K562 (cell line): ENCODE measurements at regions not wholly inside any gene's neighbourhood (a gene's known extent, or its start where the extent isn't known, plus 50 kb on each side); places are given as distances from the start of the nearest gene placed in this dataset.

Source experiments
- ATAC-seq: fragments of 200-7000 bp; cut with Tn5 transposase; 3 replicates; pipeline ENCODE4 v1.9.1; 2020; ENCODE audit warnings: moderate library complexity
- BruUV-seq: library from RNA; stranded (reverse); fragments of 400-500 nt; replicated peaks from 2 replicates; lab custom pipeline; 2021; lab: Mats Ljungman, UMichigan
- CTCF ChIA-PET: fragments of 300-600 bp; formaldehyde crosslinking; extraction: SDS; loops from one replicate; lab custom pipeline; 2021; ENCODE audit warnings: low intra/inter-chr PET ratio; lab: Yijun Ruan, JAX
- POLR2A ChIA-PET: fragments of 300-600, 350-650 bp; sonication (Branson Sonifier 250); formaldehyde crosslinking; extraction: SDS; loops from one replicate; lab custom pipeline; 2021; ENCODE audit warnings: antibody characterized with exemption, inconsistent platforms; lab: Yijun Ruan, JAX
- DNase-seq, 4 experiments: peaks; one replicate each; pipeline versions ENCODE4 v3.0.0 to v3.0.0-alpha.2; 2011 to 2018; ENCODE audit warnings: low spot score in 3 of 4, mixed read lengths in 3 of 4; ENCODE audit errors: extremely low read depth in 1 of 4
- FAIRE-seq: peaks from 2 replicates; lab custom pipeline; 2011; peaks lifted over from hg19 to GRCh38; lab: Jason Lieb, UNC
- H2AFZ ChIP-seq: 2 replicates; pipeline ENCODE4 v1.6.0; 2011; ENCODE audit warnings: low read depth, low read length, control low read depth, inconsistent platforms
- H3K27ac ChIP-seq: fragments of 200-600 bp; 3 replicates; pipeline ENCODE4 v1.8.0; 2011; ENCODE audit warnings: low read depth, mild to moderate bottlenecking, control low read depth, inconsistent platforms, low read length, moderate library complexity, mixed read lengths; ENCODE audit errors: extremely low read depth
- H3K27me3 ChIP-seq, 2 experiments: fragments of 300-600 bp in 1 of 2; 2 replicates in 1 of 2; 3 replicates in 1 of 2; pipeline versions ENCODE4 v1.6.0 to v1.8.0; 2011; ENCODE audit warnings: inconsistent platforms in 2 of 2, low read length in 2 of 2, mild to moderate bottlenecking in 1 of 2, mixed read lengths in 1 of 2, moderate library complexity in 1 of 2; ENCODE audit not compliant: control insufficient read depth in 2 of 2, insufficient read depth in 2 of 2
- H3K36me3 ChIP-seq: fragments of 300-600 bp; 3 replicates; pipeline ENCODE4 v1.8.0; 2011; ENCODE audit warnings: mild to moderate bottlenecking, low read length, inconsistent platforms; ENCODE audit not compliant: control insufficient read depth, insufficient read depth
- H3K4me1 ChIP-seq, 2 experiments: fragments of 200-600 bp in 1 of 2; replicated peaks in 1 of 2; 2 replicates in 1 of 2; 3 replicates in 1 of 2; pipeline versions ENCODE4 v1.5.1 to v1.8.0; 2011; ENCODE audit warnings: inconsistent platforms in 2 of 2, low read length in 2 of 2, mild to moderate bottlenecking in 1 of 2, mixed read lengths in 1 of 2, moderate library complexity in 1 of 2; ENCODE audit not compliant: control insufficient read depth in 2 of 2, insufficient read depth in 2 of 2
- H3K4me2 ChIP-seq: 2 replicates; pipeline ENCODE4 v1.6.1; 2011; ENCODE audit warnings: low read length, control low read depth, inconsistent platforms, mixed read lengths; ENCODE audit not compliant: insufficient read depth
- H3K4me3 ChIP-seq: fragments of 200-600 bp; sonication (generic), shearing (Covaris generic); 2 replicates; pipeline ENCODE4 v1.5.1; 2016; ENCODE audit warnings: control low read depth, inconsistent platforms
- H3K79me2 ChIP-seq: fragments of 200-600 bp; 3 replicates; pipeline ENCODE4 v1.8.0; 2011; ENCODE audit warnings: low read length, inconsistent platforms; ENCODE audit not compliant: control insufficient read depth, insufficient read depth
- H3K9ac ChIP-seq, 2 experiments: 2 replicates each; pipeline versions ENCODE4 v1.6.0 to v1.6.1; 2011; ENCODE audit warnings: low read depth in 2 of 2, low read length in 2 of 2, control low read depth in 1 of 2, inconsistent platforms in 1 of 2, mild to moderate bottlenecking in 1 of 2, mixed read lengths in 1 of 2; ENCODE audit not compliant: insufficient read depth in 1 of 2
- H3K9me1 ChIP-seq: one replicate; pipeline ENCODE4 v1.6.0; 2011; ENCODE audit warnings: inconsistent platforms, mild to moderate bottlenecking, low read length, moderate library complexity; ENCODE audit not compliant: control insufficient read depth, insufficient read depth
- H3K9me3 ChIP-seq: replicated peaks from 2 replicates; pipeline ENCODE4 v1.5.1; 2011; ENCODE audit warnings: low read depth, low read length, inconsistent platforms; ENCODE audit not compliant: control insufficient read depth, insufficient read depth
- H4K20me1 ChIP-seq: replicated peaks from 2 replicates; pipeline ENCODE4 v1.6.1; 2011; ENCODE audit warnings: low read length, inconsistent platforms, mixed read lengths; ENCODE audit not compliant: control insufficient read depth, insufficient read depth
- CHCHD3 ChIP-seq: fragments of 250-450 bp; sonication (Bioruptor Pico); IDR thresholded peaks from 2 replicates; pipeline ENCODE4 v2.1.2; 2022; ENCODE audit warnings: mild to moderate bottlenecking
- CREB3L1 ChIP-seq: fragments of 450-650 bp; IDR thresholded peaks from 2 replicates; pipeline ENCODE4 v1.6.1; 2014; ENCODE audit warnings: low read depth, mild to moderate bottlenecking, moderate library complexity, borderline replicate concordance
- IRF2 ChIP-seq: sonication (generic); formaldehyde crosslinking; IDR thresholded peaks from 2 replicates; pipeline ENCODE4 v1.8.1; 2022; ENCODE audit warnings: mild to moderate bottlenecking, missing genetic modification reagents
- LARP7 ChIP-seq: fragments of 450-650 bp; IDR thresholded peaks from 2 replicates; pipeline ENCODE4 v1.6.1; 2016
- MYBL2 ChIP-seq, 2 experiments: fragments of 450-650 bp in 1 of 2; sonication (generic) in 1 of 2; formaldehyde crosslinking in 1 of 2; IDR thresholded peaks; 2 replicates each; pipeline versions ENCODE4 v1.6.1 to v1.8.1; 2017 to 2022; ENCODE audit warnings: borderline replicate concordance in 1 of 2, inconsistent platforms in 1 of 2, low read depth in 1 of 2, mild to moderate bottlenecking in 1 of 2, missing genetic modification reagents in 1 of 2, moderate library complexity in 1 of 2
- OTX1 ChIP-seq: fragments of 450-650 bp; formaldehyde crosslinking; IDR thresholded peaks from 2 replicates; pipeline ENCODE4 v1.4.0; 2022; ENCODE audit warnings: mild to moderate bottlenecking
- RCOR1 ChIP-seq, 2 experiments: IDR thresholded peaks; 2 replicates each; pipeline ENCODE4 v1.6.1; 2012; ENCODE audit warnings: low read depth in 2 of 2, low read length in 2 of 2, borderline replicate concordance in 1 of 2, improper control_type of control experiment in 1 of 2
- USF2 ChIP-seq: sonication (generic); formaldehyde crosslinking; IDR thresholded peaks from 2 replicates; pipeline ENCODE4 v1.5.0; 2020; ENCODE audit warnings: missing genetic modification reagents
- ZBTB26 ChIP-seq: fragments of 450-650 bp; formaldehyde crosslinking; IDR thresholded peaks from 2 replicates; pipeline ENCODE4 v1.4.0; 2022; ENCODE audit warnings: missing genetic modification characterization
- ZNF408 ChIP-seq: fragments of 250-450 bp; sonication (Bioruptor Pico); IDR thresholded peaks from 2 replicates; pipeline ENCODE4 v1.4.0; 2020; ENCODE audit warnings: low read depth, mild to moderate bottlenecking, moderate library complexity
- ZNF507 ChIP-seq: conservative IDR thresholded peaks from 2 replicates; pipeline ENCODE4 v1.6.1; 2017; ENCODE audit warnings: missing genetic modification characterization, missing compliant biosample characterization
- ZZZ3 ChIP-seq: fragments of 450-650 bp; IDR thresholded peaks from 2 replicates; pipeline ENCODE4 v1.6.1; 2016; ENCODE audit warnings: antibody characterized with exemption, mild to moderate bottlenecking, moderate library complexity
- WGBS: fragments of 100-300 bp; shearing (Covaris generic); methylation state at CpG from one replicate; pipeline ENCODE4 v1.1.6; 2016; ENCODE audit warnings: low coverage, mixed read lengths; ENCODE audit not compliant: insufficient coverage; ENCODE audit errors: missing lambda C conversion rate; 5-methylcytosine and 5-hydroxymethylcytosine counted together
- in situ Hi-C: fragments of 300-500 bp; cut with MboI; formaldehyde crosslinking; loops from 4 replicates; pipeline ENCODE4 v1.15.0; 2018; ENCODE audit warnings: inconsistent platforms, mixed read lengths
- intact Hi-C: fragments of 100-400 bp; cut with micrococcal nuclease; formaldehyde crosslinking; loops from 2 replicates; pipeline ENCODE4 v1.14.2; 2022

GRCh38 chr13:72390909-72391308 lies 336.5 kb downstream of the MZT1 start:
- Histone ChIP-seq H2AFZ (no peak overlapping the region), H3K9me3 (no peaks in the 10 kb centered on the region), H4K20me1 (no peaks in the 10 kb centered on the region), H3K9me1 (no peaks in the 10 kb centered on the region), H3K9ac (no peak overlapping the region), H3K4me1 (no peaks in the 10 kb centered on the region), H3K4me3 (no peak overlapping the region), H3K79me2 (no peaks in the 10 kb centered on the region), H3K27me3 (no peaks in the 10 kb centered on the region), H3K27ac (no peak overlapping the region), H3K36me3 (no peaks in the 10 kb centered on the region), H3K4me2 (no peak overlapping the region)
- CTCF ChIA-PET = no interaction called here
- FAIRE-seq (no peak), DNase-seq (no peak), ATAC-seq (no peak)
- TF ChIP-seq CHCHD3 (no peak), RCOR1 (IDR thresholded peaks at IDR 0.05; ENCODE audit: borderline replicate concordance in 1 of 2, low read depth in 2 of 2, low read length in 2 of 2) (no peak), LARP7 (no peak), OTX1 (CRISPR knock-in tag) (no peak)
- POLR2A ChIA-PET = no interaction called here
- BruUV-seq = no TSS peak
- in situ Hi-C loops = no loop called here
- intact Hi-C loops = no loop called here
- WGBS = 3% methylated on average over 4 of the region's 4 CpGs

- POLR2A ChIA-PET = no interaction called here
- Histone ChIP-seq H3K27ac (no peak overlapping the region), H3K4me3 (no peak overlapping the region), H4K20me1 (no peaks in the 10 kb centered on the region), H3K9me1 (no peaks in the 10 kb centered on the region), H2AFZ (no peak overlapping the region), H3K36me3 (no peaks in the 10 kb centered on the region), H3K9ac (no peak overlapping the region), H3K27me3 (no peaks in the 10 kb centered on the region), H3K4me2 (no peak overlapping the region), H3K9me3 (no peaks in the 10 kb centered on the region), H3K79me2 (no peaks in the 10 kb centered on the region), H3K4me1 (no peaks in the 10 kb centered on the region)
- FAIRE-seq (no peak), ATAC-seq (no peak), DNase-seq (no peak)
- no TSS peak for BruUV-seq
- CTCF ChIA-PET = no interaction called here
- intact Hi-C loops = no loop called here
- in situ Hi-C loops = no loop called here
- WGBS = 0% methylated on average over 5 of the region's 5 CpGs
- TF ChIP-seq MYBL2 (IDR thresholded peaks at IDR 0.05; ENCODE audit: low read depth) = no peak
- no peak for TF ChIP-seq MYBL2 (CRISPR knock-in tag; IDR thresholded peaks at IDR 0.05; ENCODE audit: borderline replicate concordance)
- no peak for TF ChIP-seq ZNF408 (CRISPR knock-in tag)
- no peak for TF ChIP-seq ZZZ3
- no peak for TF ChIP-seq ZNF507 (tag)
- no peak for TF ChIP-seq USF2 (CRISPR knock-in tag)
- no peak for TF ChIP-seq IRF2 (CRISPR knock-in tag)
- no peak for TF ChIP-seq CREB3L1
- no peak for TF ChIP-seq ZBTB26 (CRISPR knock-in tag)
Observed at GRCh38 chr13:72386138-72386684, 341.2 kb downstream of the MZT1 start.
